BLaER1 (cell line): ENCODE measurements at regions not wholly inside any gene's neighbourhood (a gene's known extent, or its start where the extent isn't known, plus 50 kb on each side); places are given as distances from the start of the nearest gene placed in this dataset.

Experiments used
- H3K27ac ChIP-seq: shearing (Covaris generic); formaldehyde crosslinking; 2 replicates; pipeline ENCODE4 v1.8.1; 2022
- H3K27me3 ChIP-seq: shearing (Covaris generic); formaldehyde crosslinking; 2 replicates; pipeline ENCODE4 v1.8.1; 2022
- H3K36me3 ChIP-seq: shearing (Covaris generic); formaldehyde crosslinking; 2 replicates; pipeline ENCODE4 v1.8.1; 2022
- H3K4me1 ChIP-seq: shearing (Covaris generic); formaldehyde crosslinking; 2 replicates; pipeline ENCODE4 v1.8.1; 2022
- H3K4me2 ChIP-seq: shearing (Covaris generic); formaldehyde crosslinking; 2 replicates; pipeline ENCODE4 v1.8.1; 2022
- H3K4me3 ChIP-seq: shearing (Covaris generic); formaldehyde crosslinking; 2 replicates; pipeline ENCODE4 v1.8.1; 2022
- H3K9ac ChIP-seq: shearing (Covaris generic); formaldehyde crosslinking; 2 replicates; pipeline ENCODE4 v1.8.1; 2022
- H3K9me3 ChIP-seq: shearing (Covaris generic); formaldehyde crosslinking; 2 replicates; pipeline ENCODE4 v1.8.1; 2022
- H4K20me1 ChIP-seq: shearing (Covaris generic); formaldehyde crosslinking; 2 replicates; pipeline ENCODE4 v1.8.1; 2022
- Cebpa-rat ChIP-seq: shearing (Covaris generic); IDR thresholded peaks from 2 replicates; pipeline ENCODE4 v1.8.1; 2022

DNA sequence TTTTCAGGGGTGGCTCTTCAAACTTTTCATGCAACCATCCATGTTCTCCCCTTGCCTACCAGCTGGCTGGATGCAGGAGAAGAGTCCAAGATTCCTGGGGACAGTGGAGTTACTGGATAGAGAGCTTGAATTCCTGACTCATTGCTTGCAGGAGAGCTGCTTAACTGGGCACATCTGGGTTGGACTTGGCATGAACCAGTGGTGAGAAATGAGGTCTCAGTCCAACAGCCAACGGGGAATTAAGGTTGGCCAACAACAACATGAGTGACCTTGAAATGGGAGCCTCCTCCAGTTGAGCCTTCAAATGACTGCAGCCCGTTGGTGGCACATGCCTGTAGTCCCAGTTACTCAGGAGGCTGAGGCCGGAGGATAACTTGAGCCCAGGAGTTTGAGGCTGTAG, 58.1 kb upstream of the OPN4 start:
- H3K9me3 ChIP-seq: no peaks in the 10 kb centered on the region
- no peak for TF ChIP-seq Cebpa-rat

DNA sequence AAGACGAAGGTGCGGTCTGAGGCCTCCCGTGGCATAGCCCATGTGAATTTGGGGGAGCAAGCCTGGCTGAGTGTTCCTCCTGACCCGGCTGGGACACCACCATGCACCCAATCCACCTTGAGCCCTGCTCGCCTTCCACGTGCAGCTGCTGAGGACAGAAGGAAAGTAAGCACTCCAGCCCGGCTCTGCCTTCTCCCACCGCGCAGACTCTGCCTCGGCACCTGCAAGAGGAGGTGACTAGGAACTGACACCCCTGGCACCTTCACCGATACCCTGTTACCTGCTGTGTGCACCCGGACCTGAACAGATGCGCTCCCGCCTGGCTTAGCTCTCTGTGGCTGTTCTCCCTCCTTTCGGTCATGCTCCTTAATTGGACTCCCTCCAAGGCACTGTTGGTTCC, 57.0 kb upstream of the OPN4 start:
- H3K9ac ChIP-seq: no peak overlapping the region
- H3K4me2 ChIP-seq: no peak overlapping the region
- H3K27me3 ChIP-seq: no peaks in the 10 kb centered on the region
- no peak for TF ChIP-seq Cebpa-rat
- H3K4me1 ChIP-seq: no peaks in the 10 kb centered on the region
- H3K36me3 ChIP-seq: no peaks in the 10 kb centered on the region
- H4K20me1 ChIP-seq: no peaks in the 10 kb centered on the region
- H3K27ac ChIP-seq: no peak overlapping the region
- H3K4me3 ChIP-seq: no peak overlapping the region
- no peaks in the 10 kb centered on the region for H3K9me3 ChIP-seq

More for the DNA sequence above, 58.1 kb upstream of the OPN4 start:
- H3K9ac ChIP-seq: no peak overlapping the region
- no peaks in the 10 kb centered on the region for H3K4me1 ChIP-seq
- no peaks in the 10 kb centered on the region for H3K36me3 ChIP-seq
- no peak overlapping the region for H3K27ac ChIP-seq
- no peaks in the 10 kb centered on the region for H3K27me3 ChIP-seq
- no peak overlapping the region for H3K4me2 ChIP-seq
- H4K20me1 ChIP-seq: no peaks in the 10 kb centered on the region
- no peak overlapping the region for H3K4me3 ChIP-seq

DNA sequence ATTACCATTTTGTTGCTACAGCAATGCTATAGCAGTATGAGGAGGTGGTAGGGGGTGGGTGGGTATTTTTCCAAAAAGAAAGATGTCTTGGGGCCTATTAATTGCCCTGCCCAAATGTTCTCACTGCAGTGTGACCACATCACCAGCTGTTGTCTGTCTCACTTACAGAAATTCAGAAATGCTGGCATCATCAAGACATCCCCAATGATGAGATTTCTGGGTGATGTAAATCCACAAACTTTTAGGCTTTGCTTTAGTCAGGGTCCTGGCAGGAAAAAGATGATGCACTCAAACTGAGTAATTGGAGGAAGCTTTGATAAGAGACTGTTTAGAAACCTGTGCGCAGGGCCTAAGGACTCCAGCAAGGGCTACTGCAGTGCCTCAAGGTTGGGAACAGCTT, 56.2 kb upstream of the OPN4 start:
- H3K27ac ChIP-seq: no peak overlapping the region
- H3K27me3 ChIP-seq: no peaks in the 10 kb centered on the region
- H3K4me2 ChIP-seq: no peak overlapping the region
- no peak overlapping the region for H3K9ac ChIP-seq
- no peaks in the 10 kb centered on the region for H3K36me3 ChIP-seq
- H3K4me1 ChIP-seq: no peaks in the 10 kb centered on the region
- no peak for TF ChIP-seq Cebpa-rat
- no peaks in the 10 kb centered on the region for H3K9me3 ChIP-seq
- no peak overlapping the region for H3K4me3 ChIP-seq
- no peaks in the 10 kb centered on the region for H4K20me1 ChIP-seq

DNA sequence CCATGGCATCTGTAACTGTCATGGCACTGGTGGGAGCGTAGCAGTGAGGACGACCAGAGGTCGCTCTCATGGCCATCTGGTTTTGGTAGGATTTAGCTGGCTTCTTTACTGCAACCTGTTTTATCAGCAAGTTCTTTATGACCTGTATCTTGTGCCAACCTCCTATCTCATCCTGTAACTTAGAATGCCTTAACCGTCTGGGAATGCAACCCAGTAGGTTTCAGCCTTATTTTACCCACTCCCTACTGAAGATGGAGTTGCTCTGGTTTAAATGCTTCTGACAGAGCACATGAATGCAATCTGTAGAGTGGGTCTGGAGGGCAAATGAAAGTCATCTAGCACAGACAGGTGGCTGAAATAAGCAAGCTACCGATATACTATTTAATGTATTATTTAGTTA, 55.3 kb upstream of the OPN4 start:
- H3K4me1 ChIP-seq: no peaks in the 10 kb centered on the region
- H3K36me3 ChIP-seq: no peaks in the 10 kb centered on the region
- no peaks in the 10 kb centered on the region for H3K9me3 ChIP-seq
- H3K27me3 ChIP-seq: no peaks in the 10 kb centered on the region
- no peak overlapping the region for H3K9ac ChIP-seq
- no peak for TF ChIP-seq Cebpa-rat
- no peaks in the 10 kb centered on the region for H4K20me1 ChIP-seq
- no peak overlapping the region for H3K4me2 ChIP-seq
- H3K4me3 ChIP-seq: no peak overlapping the region
- H3K27ac ChIP-seq: no peak overlapping the region

GRCh38 chr10:86599729-86600128, 54.6 kb upstream of the OPN4 start:
- 0 out of 2 replicates have a peak, but pooled peaks cover under 1% of the 10 kb centered on the region for H3K9me3 ChIP-seq
- no peak for TF ChIP-seq Cebpa-rat
- H3K4me3 ChIP-seq: no peak overlapping the region
- no peaks in the 10 kb centered on the region for H3K27me3 ChIP-seq
- H4K20me1 ChIP-seq: no peaks in the 10 kb centered on the region
- H3K27ac ChIP-seq: no peak overlapping the region
- no peak overlapping the region for H3K4me2 ChIP-seq
- H3K36me3 ChIP-seq: no peaks in the 10 kb centered on the region
- H3K4me1 ChIP-seq: no peaks in the 10 kb centered on the region
- H3K9ac ChIP-seq: no peak overlapping the region

DNA sequence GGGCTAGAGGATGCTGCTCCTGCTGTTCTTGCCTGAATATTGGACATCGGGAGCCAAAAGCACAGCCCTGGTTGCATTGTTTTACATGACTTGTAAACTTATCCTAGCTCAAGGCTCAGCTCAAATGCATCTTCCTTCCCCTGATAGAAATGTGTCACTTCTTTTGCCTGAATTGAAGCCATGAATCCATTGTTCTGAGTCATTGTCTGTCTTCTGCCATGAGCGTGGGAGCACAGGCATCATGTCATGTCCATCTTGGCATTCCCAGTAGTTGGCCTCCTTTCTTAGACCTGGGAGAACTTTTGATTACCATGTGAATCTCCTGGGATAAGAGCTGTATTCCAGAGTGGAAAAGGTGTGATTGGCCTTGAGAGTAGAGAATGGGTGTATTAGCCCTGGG, 54.1 kb upstream of the OPN4 start:
- Histone ChIP-seq H3K9ac (no peak overlapping the region), H3K4me1 (no peaks in the 10 kb centered on the region), H3K9me3 (0 out of 2 replicates have a peak, but pooled peaks cover 6% of the 10 kb centered on the region), H3K36me3 (no peaks in the 10 kb centered on the region), H4K20me1 (no peaks in the 10 kb centered on the region), H3K27ac (no peak overlapping the region), H3K27me3 (no peaks in the 10 kb centered on the region), H3K4me3 (no peak overlapping the region), H3K4me2 (no peak overlapping the region)
- TF ChIP-seq Cebpa-rat: no peak

GRCh38 chr10:86601956-86602602, 52.3 kb upstream of the OPN4 start:
- Histone ChIP-seq H3K27me3 (no peaks in the 10 kb centered on the region), H4K20me1 (no peaks in the 10 kb centered on the region), H3K4me2 (no peak overlapping the region), H3K36me3 (no peaks in the 10 kb centered on the region), H3K4me3 (no peak overlapping the region), H3K4me1 (no peaks in the 10 kb centered on the region), H3K9ac (no peak overlapping the region), H3K27ac (no peak overlapping the region), H3K9me3 (peaks cover 16% of the 10 kb centered on the region; the same call in 1 of the 2 replicates)
- no peak for TF ChIP-seq Cebpa-rat

DNA sequence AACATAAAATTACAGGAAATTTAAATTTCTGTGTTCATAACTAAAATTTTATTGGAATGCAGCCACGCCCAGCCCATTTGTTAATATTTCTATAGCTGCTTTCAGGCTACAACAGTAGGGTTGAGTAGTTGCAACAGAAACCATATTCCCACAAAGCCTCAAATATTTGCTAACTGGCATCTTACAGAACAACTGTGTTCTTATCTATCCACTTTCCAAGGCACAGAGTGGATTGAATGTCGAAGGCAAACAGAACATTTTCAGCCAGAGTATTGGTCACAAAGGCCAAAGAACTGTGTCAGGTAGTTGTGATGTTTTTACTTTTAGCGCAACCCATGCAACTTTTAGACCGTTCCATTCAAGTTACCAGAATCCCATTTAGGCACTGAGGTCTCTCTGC, 51.1 kb upstream of the OPN4 start:
- no peaks in the 10 kb centered on the region for H3K36me3 ChIP-seq
- no peaks in the 10 kb centered on the region for H3K4me1 ChIP-seq
- H3K27ac ChIP-seq: no peak overlapping the region
- no peak overlapping the region for H3K9ac ChIP-seq
- peaks cover 21% of the 10 kb centered on the region; the same call in 1 of the 2 replicates for H3K9me3 ChIP-seq
- no peak overlapping the region for H3K4me3 ChIP-seq
- TF ChIP-seq Cebpa-rat: no peak
- no peak overlapping the region for H3K4me2 ChIP-seq
- H3K27me3 ChIP-seq: no peaks in the 10 kb centered on the region
- no peaks in the 10 kb centered on the region for H4K20me1 ChIP-seq
